Mesothelial cell of epicardium (in vitro differentiated cells): ENCODE measurements at regions not wholly inside any gene's neighbourhood (a gene's known extent, or its start where the extent isn't known, plus 50 kb on each side); places are given as distances from the start of the nearest gene placed in this dataset.

Source experiments
- DNase-seq, 2 experiments: peaks; one replicate each; pipeline ENCODE4 v3.0.0; 2021; ENCODE audit warnings: low spot score in 2 of 2; ENCODE audit not compliant: unreplicated experiment in 2 of 2
- H3K27ac Mint-ChIP-seq: 2 replicates; pipeline ENCODE4 v1.8.0; 2021; ENCODE audit warnings: mixed read lengths
- H3K27me3 Mint-ChIP-seq: 2 replicates; pipeline ENCODE4 v1.8.0; 2021; ENCODE audit warnings: low read depth, mixed read lengths
- H3K36me3 Mint-ChIP-seq: 2 replicates; pipeline ENCODE4 v1.8.0; 2021; ENCODE audit warnings: mixed read lengths
- H3K4me1 Mint-ChIP-seq: 2 replicates; pipeline ENCODE4 v1.8.0; 2021; ENCODE audit warnings: mixed read lengths
- H3K4me3 Mint-ChIP-seq: 2 replicates; pipeline ENCODE4 v1.8.0; 2021; ENCODE audit warnings: mild to moderate bottlenecking, moderate library complexity, mixed read lengths
- H3K9me3 Mint-ChIP-seq: 2 replicates; pipeline ENCODE4 v1.8.0; 2021; ENCODE audit warnings: mixed read lengths
- TF ChIP-seq, protein P1 (sequence below): fragments of 200-600 bp; sonication (generic); IDR thresholded peaks from one replicate; pipeline ENCODE4 v1.5.0; 2021; ENCODE audit warnings: antibody characterized with exemption; ENCODE audit not compliant: unreplicated experiment

DNA sequence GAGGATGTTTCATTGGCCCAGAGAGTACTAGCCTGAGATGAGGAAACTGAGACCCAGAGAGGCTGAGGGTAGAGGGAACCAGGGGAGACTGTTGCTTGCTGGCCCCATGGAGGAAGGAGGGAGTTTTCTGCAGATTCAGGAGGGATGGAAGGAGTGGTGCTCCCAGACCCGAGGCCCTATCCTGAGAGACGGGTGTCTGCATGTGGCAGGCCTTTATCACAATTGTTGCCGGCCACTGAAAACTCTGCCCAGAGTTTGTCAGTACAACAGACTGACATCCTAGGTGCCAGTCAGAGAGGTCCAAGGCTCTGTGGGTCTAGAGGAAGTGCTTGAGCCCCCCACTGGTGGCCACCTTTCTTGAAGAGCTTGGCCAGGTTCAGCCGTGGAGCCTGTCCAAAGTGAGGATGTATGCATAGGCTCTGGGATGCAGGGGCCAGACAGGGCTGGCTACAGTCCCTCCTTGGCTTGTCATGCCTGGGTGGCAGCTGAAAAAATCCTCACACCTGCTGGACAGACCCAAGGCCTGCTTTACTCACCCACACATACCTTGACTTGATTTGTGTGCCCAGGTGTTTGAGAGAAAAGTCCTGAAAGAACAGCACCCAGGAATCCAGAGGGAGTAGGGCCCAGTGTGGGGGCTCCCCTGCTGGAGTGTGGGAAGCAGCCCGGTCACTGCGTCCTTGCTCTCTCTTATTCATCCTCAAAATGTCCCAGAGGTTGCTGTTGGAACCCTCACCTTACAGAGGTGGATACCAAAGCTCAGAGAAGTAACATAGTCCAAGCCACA, 65.2 kb downstream of the CLRN3 start:
- no peaks in the 10 kb centered on the region for H3K4me1 Mint-ChIP-seq
- no peak for DNase-seq

More for the DNA sequence above, 65.2 kb downstream of the CLRN3 start:
- Mint-ChIP-seq H3K9me3 (peaks cover 8% of the 10 kb centered on the region), H3K27me3 (peaks cover 26% of the 10 kb centered on the region), H3K27ac (no peak overlapping the region), H3K4me3 (no peak overlapping the region), H3K36me3 (no peaks in the 10 kb centered on the region)
- TF ChIP-seq, protein P1, sequence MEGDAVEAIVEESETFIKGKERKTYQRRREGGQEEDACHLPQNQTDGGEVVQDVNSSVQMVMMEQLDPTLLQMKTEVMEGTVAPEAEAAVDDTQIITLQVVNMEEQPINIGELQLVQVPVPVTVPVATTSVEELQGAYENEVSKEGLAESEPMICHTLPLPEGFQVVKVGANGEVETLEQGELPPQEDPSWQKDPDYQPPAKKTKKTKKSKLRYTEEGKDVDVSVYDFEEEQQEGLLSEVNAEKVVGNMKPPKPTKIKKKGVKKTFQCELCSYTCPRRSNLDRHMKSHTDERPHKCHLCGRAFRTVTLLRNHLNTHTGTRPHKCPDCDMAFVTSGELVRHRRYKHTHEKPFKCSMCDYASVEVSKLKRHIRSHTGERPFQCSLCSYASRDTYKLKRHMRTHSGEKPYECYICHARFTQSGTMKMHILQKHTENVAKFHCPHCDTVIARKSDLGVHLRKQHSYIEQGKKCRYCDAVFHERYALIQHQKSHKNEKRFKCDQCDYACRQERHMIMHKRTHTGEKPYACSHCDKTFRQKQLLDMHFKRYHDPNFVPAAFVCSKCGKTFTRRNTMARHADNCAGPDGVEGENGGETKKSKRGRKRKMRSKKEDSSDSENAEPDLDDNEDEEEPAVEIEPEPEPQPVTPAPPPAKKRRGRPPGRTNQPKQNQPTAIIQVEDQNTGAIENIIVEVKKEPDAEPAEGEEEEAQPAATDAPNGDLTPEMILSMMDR = no peak
